RPMI7951 (cell line): ENCODE measurements at regions not wholly inside any gene's neighbourhood (a gene's known extent, or its start where the extent isn't known, plus 50 kb on each side); places are given as distances from the start of the nearest gene placed in this dataset.

Experiments
- DNase-seq: peaks from one replicate; pipeline ENCODE4 v3.0.0-alpha.2; 2012; ENCODE audit warnings: low read depth

GRCh38 chr7:18243731-18244130, 216.1 kb upstream of the PRPS1L1 start:
- no peak for DNase-seq

GRCh38 chr7:18250133-18250532, 222.5 kb upstream of the PRPS1L1 start:
- DNase-seq, result no peak

GRCh38 chr7:18257711-18258110, 230.1 kb upstream of the PRPS1L1 start:
- no peak for DNase-seq

- no peak for DNase-seq
Observed at GRCh38 chr7:18262058-18262457, 233.5 kb upstream of the HDAC9 start.

GRCh38 chr7:18265611-18266281, 229.8 kb upstream of the HDAC9 start:
- no peak for DNase-seq

- DNase-seq, result no peak
Observed at GRCh38 chr7:18268571-18268970, 227.0 kb upstream of the HDAC9 start.

GRCh38 chr7:18276380-18276779, 219.2 kb upstream of the HDAC9 start:
- no peak for DNase-seq

- peak; percentile 7 for DNase-seq
Observed at GRCh38 chr7:18278316-18278715, 217.2 kb upstream of the HDAC9 start.

- no peak for DNase-seq
Observed at GRCh38 chr7:18283045-18283444, 212.5 kb upstream of the HDAC9 start.

GRCh38 chr7:18287482-18287881, 208.1 kb upstream of the HDAC9 start:
- no peak for DNase-seq

- DNase-seq, result no peak
Observed at GRCh38 chr7:18288322-18289037, 207.1 kb upstream of the HDAC9 start.

GRCh38 chr7:18289788-18290187, 205.8 kb upstream of the HDAC9 start:
- DNase-seq, result no peak

GRCh38 chr7:18290223-18290622, 205.3 kb upstream of the HDAC9 start:
- no peak for DNase-seq

- DNase-seq, result no peak
Observed at GRCh38 chr7:18290865-18291264, 204.7 kb upstream of the HDAC9 start.

GRCh38 chr7:18292584-18292983, 203.0 kb upstream of the HDAC9 start:
- no peak for DNase-seq

GRCh38 chr7:18293759-18294158, 201.8 kb upstream of the HDAC9 start:
- DNase-seq, result no peak

GRCh38 chr7:18294411-18294810, 201.1 kb upstream of the HDAC9 start:
- DNase-seq, result no peak

- no peak for DNase-seq
Observed at GRCh38 chr7:18295781-18296423, 199.6 kb upstream of the HDAC9 start.

- DNase-seq, result no peak
Observed at GRCh38 chr7:18302097-18302496, 193.5 kb upstream of the HDAC9 start.

- no peak for DNase-seq
Observed at GRCh38 chr7:18305866-18306265, 189.7 kb upstream of the HDAC9 start.

- DNase-seq, result no peak
Observed at GRCh38 chr7:18306696-18307095, 188.9 kb upstream of the HDAC9 start.

GRCh38 chr7:18308938-18309337, 186.6 kb upstream of the HDAC9 start:
- DNase-seq, result no peak

GRCh38 chr7:18312482-18312881, 183.1 kb upstream of the HDAC9 start:
- no peak for DNase-seq
